ENCODE measurements at regions not wholly inside any gene's neighbourhood (a gene's known extent, or its start where the extent isn't known, plus 50 kb on each side); places are given as distances from the start of the nearest gene placed in this dataset.

DNA sequence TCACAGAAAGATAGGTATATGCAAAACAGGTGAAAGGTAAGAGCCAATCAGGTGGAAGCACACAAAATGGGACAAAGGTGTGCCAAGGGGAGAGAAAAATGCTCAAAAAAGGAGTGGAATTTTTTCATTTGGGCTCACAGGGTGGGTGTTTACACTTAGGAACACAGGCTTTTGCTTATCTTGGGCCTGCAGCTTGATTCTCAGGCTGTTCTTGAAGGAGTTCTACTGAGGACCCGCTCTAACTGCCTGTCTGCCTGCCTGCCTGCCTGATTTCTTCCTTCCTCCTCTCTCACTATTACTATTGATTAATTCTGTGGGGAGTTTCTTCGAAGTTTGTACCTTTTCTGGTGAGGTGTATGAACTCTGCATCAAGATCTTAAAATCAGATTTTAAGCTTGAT is 120.3 kb upstream of the CTSO start:
- no peaks in the 10 kb centered on the region for H3K4me1 ChIP-seq
- no peak for TF ChIP-seq CTCF (IDR thresholded peaks at IDR 0.05)
- H3K9ac ChIP-seq (ENCODE audit: low read depth in 2 of 2, low read length in 2 of 2) = no peak overlapping the region
- no peak overlapping the region for H3K27ac ChIP-seq
- H3K36me3 ChIP-seq = no peaks in the 10 kb centered on the region
- H3K4me3 ChIP-seq = no peak overlapping the region
- intact Hi-C loops (cut with DNase I) = no loop called here
- no peaks in the 10 kb centered on the region for H3K27me3 ChIP-seq
- H3K9me3 ChIP-seq = no peaks in the 10 kb centered on the region
- no peak for DNase-seq

DNA sequence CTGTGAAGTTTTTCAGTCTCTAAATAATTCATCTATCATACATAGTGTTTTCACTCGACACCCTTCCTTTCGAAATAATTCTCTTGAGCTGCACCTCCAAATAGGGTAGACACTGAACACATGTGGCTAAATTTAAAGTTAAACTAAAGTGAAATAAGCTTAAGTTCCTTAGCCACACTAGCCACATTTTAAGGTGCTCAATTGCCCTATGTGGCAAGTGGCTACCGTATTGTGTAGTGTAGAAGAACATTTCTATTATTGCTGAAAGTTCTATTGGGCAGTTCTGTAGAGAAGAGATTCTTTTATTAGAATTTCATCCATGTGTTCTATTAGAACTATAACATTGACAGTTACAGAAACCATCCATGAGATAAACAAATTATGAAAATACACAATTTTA is 107.0 kb upstream of the CTSO start:
- H3K27ac ChIP-seq = no peak overlapping the region
- no peaks in the 10 kb centered on the region for H3K36me3 ChIP-seq
- no peak for TF ChIP-seq CTCF (IDR thresholded peaks at IDR 0.05)
- no peak for DNase-seq
- no peaks in the 10 kb centered on the region for H3K9me3 ChIP-seq
- intact Hi-C loops (cut with DNase I) = no loop called here
- H3K9ac ChIP-seq (ENCODE audit: low read depth in 2 of 2, low read length in 2 of 2) = no peak overlapping the region
- H3K27me3 ChIP-seq = no peaks in the 10 kb centered on the region
- no peak overlapping the region for H3K4me3 ChIP-seq
- no peaks in the 10 kb centered on the region for H3K4me1 ChIP-seq

DNA sequence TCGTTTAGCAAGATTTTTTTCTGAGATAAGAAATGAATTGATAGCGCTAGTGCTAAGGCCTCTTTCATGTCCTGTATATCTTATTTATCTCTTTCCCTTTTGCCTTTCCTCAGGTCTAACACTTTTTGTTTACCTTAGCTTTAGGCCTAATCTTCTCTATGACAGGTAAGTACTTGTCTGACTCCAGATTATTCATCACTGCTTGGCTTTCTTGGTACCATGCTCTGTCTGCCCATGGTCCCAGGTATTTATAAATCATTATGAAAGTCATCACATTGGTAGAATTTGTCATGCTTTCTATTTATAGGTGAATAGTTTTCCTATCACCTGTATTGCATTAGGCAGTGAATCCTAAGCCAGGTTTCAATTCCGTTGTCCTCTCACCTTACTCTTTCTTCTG is 99.5 kb upstream of the CTSO start:
- Histone ChIP-seq H3K27me3 (no peaks in the 10 kb centered on the region), H3K36me3 (no peaks in the 10 kb centered on the region), H3K9ac (ENCODE audit: low read depth in 2 of 2, low read length in 2 of 2) (no peak overlapping the region), H3K4me3 (no peak overlapping the region), H3K27ac (no peak overlapping the region), H3K4me1 (no peaks in the 10 kb centered on the region), H3K9me3 (no peaks in the 10 kb centered on the region)
- DNase-seq = no peak
- intact Hi-C loops (cut with DNase I) = no loop called here
- TF ChIP-seq CTCF (IDR thresholded peaks at IDR 0.05) = no peak

- no peaks in the 10 kb centered on the region for H3K9me3 ChIP-seq
- no peak overlapping the region for H3K4me3 ChIP-seq
- no peak for DNase-seq
- TF ChIP-seq CTCF (IDR thresholded peaks at IDR 0.05) = no peak
- intact Hi-C loops (cut with DNase I) = no loop called here
- H3K27me3 ChIP-seq = no peaks in the 10 kb centered on the region
- no peaks in the 10 kb centered on the region for H3K4me1 ChIP-seq
- no peaks in the 10 kb centered on the region for H3K36me3 ChIP-seq
- no peak overlapping the region for H3K9ac ChIP-seq (ENCODE audit: low read depth in 2 of 2, low read length in 2 of 2)
- no peak overlapping the region for H3K27ac ChIP-seq
Measured at GRCh38 chr4:156052116-156052515, 98.5 kb upstream of the CTSO start.

GRCh38 chr4:156038772-156039171 is 85.1 kb upstream of the CTSO start:
- Histone ChIP-seq H3K9ac (ENCODE audit: low read depth in 2 of 2, low read length in 2 of 2) (no peak overlapping the region), H3K27me3 (no peaks in the 10 kb centered on the region), H3K4me3 (no peak overlapping the region), H3K4me1 (no peaks in the 10 kb centered on the region), H3K36me3 (no peaks in the 10 kb centered on the region), H3K9me3 (no peaks in the 10 kb centered on the region), H3K27ac (no peak overlapping the region)
- DNase-seq = no peak
- TF ChIP-seq CTCF (IDR thresholded peaks at IDR 0.05) = no peak
- intact Hi-C loops (cut with DNase I) = no loop called here

DNA sequence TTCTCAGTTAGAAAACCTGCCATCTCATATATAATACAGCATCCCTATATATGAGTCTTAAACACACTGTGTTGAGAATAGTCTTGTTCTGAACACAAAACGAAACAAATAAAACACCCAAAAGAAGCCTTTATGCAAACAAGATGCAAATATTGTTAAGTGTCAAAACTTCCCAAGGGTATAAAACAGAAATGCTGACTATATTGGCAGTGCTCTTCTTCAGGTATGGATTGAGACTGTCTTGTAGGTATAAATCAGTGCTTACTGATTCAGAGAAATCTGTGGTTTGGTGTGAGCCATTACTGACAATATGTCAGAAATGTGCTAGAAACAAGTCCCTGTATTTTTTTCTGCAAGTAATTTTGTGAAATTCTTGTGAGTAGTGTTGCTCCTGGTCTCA is 82.8 kb upstream of the CTSO start:
- no peak overlapping the region for H3K27ac ChIP-seq
- DNase-seq = no peak
- no peaks in the 10 kb centered on the region for H3K4me1 ChIP-seq
- H3K9me3 ChIP-seq = no peaks in the 10 kb centered on the region
- H3K36me3 ChIP-seq = no peaks in the 10 kb centered on the region
- no peak overlapping the region for H3K9ac ChIP-seq (ENCODE audit: low read depth in 2 of 2, low read length in 2 of 2)
- H3K4me3 ChIP-seq = no peak overlapping the region
- no peaks in the 10 kb centered on the region for H3K27me3 ChIP-seq
- intact Hi-C loops (cut with DNase I) = no loop called here
- TF ChIP-seq CTCF (IDR thresholded peaks at IDR 0.05) = no peak
